Smooth muscle cell (in vitro differentiated cells): ENCODE measurements at regions not wholly inside any gene's neighbourhood (a gene's known extent, or its start where the extent isn't known, plus 50 kb on each side); places are given as distances from the start of the nearest gene placed in this dataset.
A peak's percentile ranks its signal among the peaks of the same experiment; 100 is the strongest.

ENCODE experiments used
- DNase-seq: peaks from one replicate; lab custom pipeline; 2025; ENCODE audit not compliant: unreplicated experiment; lab: John Stamatoyannopoulos, UW
- H2AFZ ChIP-seq: fragments of 200-600 bp; sonication (generic); 2 replicates; pipeline ENCODE4 v1.6.0; 2016; ENCODE audit warnings: antibody characterized with exemption, low read depth, mild to moderate bottlenecking
- H3F3A ChIP-seq: fragments of 200-600 bp; sonication (generic); 2 replicates; pipeline ENCODE4 v1.6.0; 2017; ENCODE audit warnings: antibody characterized with exemption, low read depth
- H3K27ac ChIP-seq: fragments of 200-600 bp; sonication (generic); 2 replicates; pipeline ENCODE4 v1.5.1; 2016; ENCODE audit warnings: low read depth, mild to moderate bottlenecking
- H3K27me3 ChIP-seq: fragments of 200-600 bp; sonication (generic); 2 replicates; pipeline ENCODE4 v1.6.1; 2016; ENCODE audit warnings: low read depth, mild to moderate bottlenecking
- H3K36me3 ChIP-seq: fragments of 200-600 bp; sonication (generic); 2 replicates; pipeline ENCODE4 v1.5.1; 2016; ENCODE audit warnings: low read depth
- H3K4me1 ChIP-seq: fragments of 200-600 bp; sonication (generic); 2 replicates; pipeline ENCODE4 v1.5.1; 2016; ENCODE audit warnings: low read depth
- H3K4me2 ChIP-seq: fragments of 200-600 bp; sonication (generic); 2 replicates; pipeline ENCODE4 v1.6.0; 2016; ENCODE audit warnings: mild to moderate bottlenecking
- H3K4me3 ChIP-seq: fragments of 200-600 bp; sonication (generic); 2 replicates; pipeline ENCODE4 v1.5.1; 2016; ENCODE audit warnings: mild to moderate bottlenecking
- H3K79me2 ChIP-seq: fragments of 200-600 bp; sonication (generic); 2 replicates; pipeline ENCODE4 v1.6.0; 2016; ENCODE audit warnings: low read depth, mild to moderate bottlenecking
- H3K9ac ChIP-seq: fragments of 200-600 bp; sonication (generic); 2 replicates; pipeline ENCODE4 v1.6.0; 2016; ENCODE audit warnings: low read depth
- H3K9me3 ChIP-seq: fragments of 200-600 bp; sonication (generic); replicated peaks from 2 replicates; pipeline ENCODE4 v1.5.1; 2016; ENCODE audit warnings: low read depth
- H4K20me1 ChIP-seq: fragments of 200-600 bp; sonication (generic); 2 replicates; pipeline ENCODE4 v1.6.0; 2016; ENCODE audit warnings: low read depth
- WGBS: methylation state at CpG from one replicate; pipeline ENCODE4 v1.1.7; 2016; ENCODE audit warnings: low lambda C conversion rate; 5-methylcytosine and 5-hydroxymethylcytosine counted together
- TF ChIP-seq, protein P1 (sequence below): fragments of 200-600 bp; sonication (generic); IDR thresholded peaks from 2 replicates; pipeline ENCODE4 v1.5.1; 2017; ENCODE audit warnings: borderline replicate concordance, mild to moderate bottlenecking, antibody characterized with exemption; ENCODE audit not compliant: insufficient read depth, poor library complexity, severe bottlenecking

DNA sequence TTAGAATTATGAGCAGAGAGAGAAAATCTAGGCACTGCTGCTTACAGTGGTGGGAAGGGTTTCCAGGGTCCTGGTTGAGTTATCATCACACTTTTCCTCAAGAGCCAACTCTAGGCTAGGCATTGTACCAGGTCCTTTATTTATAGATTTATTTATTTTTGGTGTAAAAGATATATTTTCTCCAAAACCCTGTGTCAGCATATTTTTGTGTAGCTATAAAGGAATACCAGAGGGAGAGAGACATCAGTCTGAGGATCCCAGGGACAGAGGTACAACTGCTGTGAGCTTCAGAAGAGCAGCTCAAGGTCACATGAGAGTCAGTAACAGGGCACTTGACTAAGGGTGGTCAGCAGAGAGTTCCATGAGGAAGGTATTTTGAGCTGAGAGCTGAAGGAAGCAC lies 159.7 kb downstream of the SLC35B3 start:
- no peaks in the 10 kb centered on the region for H3K9me3 ChIP-seq
- no peak for DNase-seq
- no peaks in the 10 kb centered on the region for H4K20me1 ChIP-seq
- no peaks in the 10 kb centered on the region for H3F3A ChIP-seq
- no peak overlapping the region for H3K4me3 ChIP-seq
- TF ChIP-seq, protein P1, sequence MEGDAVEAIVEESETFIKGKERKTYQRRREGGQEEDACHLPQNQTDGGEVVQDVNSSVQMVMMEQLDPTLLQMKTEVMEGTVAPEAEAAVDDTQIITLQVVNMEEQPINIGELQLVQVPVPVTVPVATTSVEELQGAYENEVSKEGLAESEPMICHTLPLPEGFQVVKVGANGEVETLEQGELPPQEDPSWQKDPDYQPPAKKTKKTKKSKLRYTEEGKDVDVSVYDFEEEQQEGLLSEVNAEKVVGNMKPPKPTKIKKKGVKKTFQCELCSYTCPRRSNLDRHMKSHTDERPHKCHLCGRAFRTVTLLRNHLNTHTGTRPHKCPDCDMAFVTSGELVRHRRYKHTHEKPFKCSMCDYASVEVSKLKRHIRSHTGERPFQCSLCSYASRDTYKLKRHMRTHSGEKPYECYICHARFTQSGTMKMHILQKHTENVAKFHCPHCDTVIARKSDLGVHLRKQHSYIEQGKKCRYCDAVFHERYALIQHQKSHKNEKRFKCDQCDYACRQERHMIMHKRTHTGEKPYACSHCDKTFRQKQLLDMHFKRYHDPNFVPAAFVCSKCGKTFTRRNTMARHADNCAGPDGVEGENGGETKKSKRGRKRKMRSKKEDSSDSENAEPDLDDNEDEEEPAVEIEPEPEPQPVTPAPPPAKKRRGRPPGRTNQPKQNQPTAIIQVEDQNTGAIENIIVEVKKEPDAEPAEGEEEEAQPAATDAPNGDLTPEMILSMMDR: no peak
- no peak overlapping the region for H3K4me2 ChIP-seq
- H3K4me1 ChIP-seq: no peaks in the 10 kb centered on the region
- H3K9ac ChIP-seq: no peak overlapping the region
- no peak overlapping the region for H3K27ac ChIP-seq
- no peak overlapping the region for H2AFZ ChIP-seq
- H3K79me2 ChIP-seq: no peaks in the 10 kb centered on the region
- H3K36me3 ChIP-seq: no peaks in the 10 kb centered on the region
- no peaks in the 10 kb centered on the region for H3K27me3 ChIP-seq

DNA sequence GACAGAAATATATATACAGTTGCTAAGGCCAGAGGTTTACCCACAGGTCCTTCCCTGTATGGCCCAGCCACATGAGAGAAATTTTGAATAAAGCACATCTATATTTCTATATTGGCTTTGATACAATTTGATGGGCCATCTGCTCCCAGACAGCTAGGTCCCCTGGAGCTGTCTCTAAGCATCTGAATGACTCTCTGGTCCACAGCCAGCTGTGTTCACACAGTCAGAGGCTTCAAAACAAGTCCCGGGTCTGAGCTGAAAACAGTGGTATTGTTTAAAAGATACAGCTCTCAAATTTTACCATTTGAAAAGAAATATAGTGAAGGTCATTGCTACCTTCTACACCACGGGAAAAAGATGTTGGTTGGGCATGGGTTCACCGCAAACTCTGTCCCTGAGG lies 161.1 kb downstream of the SLC35B3 start:
- Histone ChIP-seq H4K20me1 (no peaks in the 10 kb centered on the region), H2AFZ (no peak overlapping the region), H3K27me3 (no peaks in the 10 kb centered on the region), H3K79me2 (no peaks in the 10 kb centered on the region), H3K4me1 (no peaks in the 10 kb centered on the region), H3F3A (no peaks in the 10 kb centered on the region), H3K4me2 (no peak overlapping the region), H3K9me3 (no peaks in the 10 kb centered on the region), H3K4me3 (no peak overlapping the region), H3K36me3 (no peaks in the 10 kb centered on the region), H3K9ac (no peak overlapping the region), H3K27ac (no peak overlapping the region)
- DNase-seq: no peak
- WGBS: 90% methylated on average over 3 of the region's 3 CpGs
- TF ChIP-seq, protein P1: no peak

DNA sequence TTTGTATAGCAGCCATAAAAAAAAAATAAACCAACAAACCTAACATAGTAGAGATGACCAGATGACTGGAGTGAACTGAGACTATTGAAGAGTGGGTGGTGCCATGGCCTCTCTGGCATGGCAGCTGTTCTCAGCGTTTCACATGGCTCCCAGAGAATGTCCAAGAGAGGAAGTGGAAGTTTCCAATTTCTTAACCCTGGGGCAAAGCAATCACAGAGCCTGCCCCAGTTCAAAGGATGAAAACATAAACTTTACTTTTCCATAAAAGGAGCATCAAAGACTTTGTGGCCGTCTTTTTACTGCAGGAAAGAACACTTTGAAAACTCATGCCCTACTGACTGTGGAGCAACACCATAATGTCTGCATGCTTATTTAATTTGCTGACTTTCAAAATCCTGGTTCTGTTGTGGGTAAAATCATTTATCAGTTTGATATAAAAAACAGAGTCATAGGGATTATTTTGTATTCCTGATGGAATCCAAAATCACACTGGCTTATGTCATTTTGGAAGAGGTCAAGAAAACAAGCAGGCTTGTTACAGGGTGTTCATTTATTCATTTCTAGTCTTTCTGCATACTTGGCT lies 165.4 kb downstream of the SLC35B3 start:
- DNase-seq: no peak
- TF ChIP-seq, protein P1: no peak
- Histone ChIP-seq H3K4me3 (no peak overlapping the region), H2AFZ (peak overlapping the region; percentile 43), H3K27me3 (no peaks in the 10 kb centered on the region), H3K4me1 (no peaks in the 10 kb centered on the region), H4K20me1 (no peaks in the 10 kb centered on the region), H3F3A (no peaks in the 10 kb centered on the region), H3K9me3 (no peaks in the 10 kb centered on the region), H3K27ac (no peak overlapping the region), H3K36me3 (no peaks in the 10 kb centered on the region), H3K79me2 (no peaks in the 10 kb centered on the region), H3K4me2 (peak overlapping the region; percentile 14), H3K9ac (no peak overlapping the region)
- 9% methylated on average over 2 of the region's 2 CpGs for WGBS

GRCh38 chr6:8269094-8269493 lies 166.3 kb downstream of the SLC35B3 start:
- H3K4me3 ChIP-seq: no peak overlapping the region

More at GRCh38 chr6:8269094-8269493, 166.3 kb downstream of the SLC35B3 start:
- Histone ChIP-seq H4K20me1 (no peaks in the 10 kb centered on the region), H3K79me2 (no peaks in the 10 kb centered on the region), H3K9ac (no peak overlapping the region), H3F3A (no peaks in the 10 kb centered on the region), H2AFZ (no peak overlapping the region), H3K4me2 (no peak overlapping the region), H3K4me1 (no peaks in the 10 kb centered on the region), H3K27ac (no peak overlapping the region), H3K9me3 (no peaks in the 10 kb centered on the region), H3K27me3 (no peaks in the 10 kb centered on the region), H3K36me3 (no peaks in the 10 kb centered on the region)
- WGBS: 69% methylated on average over 2 of the region's 2 CpGs
- no peak for DNase-seq
- TF ChIP-seq, protein P1: no peak
